Activated T-cell treated with anti-CD3 and anti-CD28 coated beads, Interleukin-2, amount 50 U/mL, for 4 hours (primary cell): ENCODE measurements at regions not wholly inside any gene's neighbourhood (a gene's known extent, or its start where the extent isn't known, plus 50 kb on each side); places are given as distances from the start of the nearest gene placed in this dataset.
A peak's percentile ranks its signal among the peaks of the same experiment; 100 is the strongest.

Experiments used
- ATAC-seq, 2 donors: fragments of 200-7000 bp; cut with Tn5 transposase; one replicate each; pipeline ENCODE4 v1.10.0; 2021
- DNase-seq: peaks from one replicate; pipeline ENCODE4 v3.0.0-alpha.2; 2020
- H3K27me3 Mint-ChIP-seq: one replicate; pipeline ENCODE4 v1.8.0; 2021; ENCODE audit warnings: low read depth, mixed read lengths
- H3K36me3 Mint-ChIP-seq: one replicate; pipeline ENCODE4 v1.8.0; 2022; ENCODE audit warnings: mixed read lengths; ENCODE audit not compliant: insufficient read depth
- H3K4me1 Mint-ChIP-seq: one replicate; pipeline ENCODE4 v1.8.0; 2021; ENCODE audit warnings: low read depth, mixed read lengths
- H3K4me3 Mint-ChIP-seq: one replicate; pipeline ENCODE4 v1.8.0; 2021; ENCODE audit warnings: mild to moderate bottlenecking, moderate library complexity, mixed read lengths
- H3K9me3 Mint-ChIP-seq: one replicate; pipeline ENCODE4 v1.8.0; 2021; ENCODE audit warnings: mixed read lengths

DNA sequence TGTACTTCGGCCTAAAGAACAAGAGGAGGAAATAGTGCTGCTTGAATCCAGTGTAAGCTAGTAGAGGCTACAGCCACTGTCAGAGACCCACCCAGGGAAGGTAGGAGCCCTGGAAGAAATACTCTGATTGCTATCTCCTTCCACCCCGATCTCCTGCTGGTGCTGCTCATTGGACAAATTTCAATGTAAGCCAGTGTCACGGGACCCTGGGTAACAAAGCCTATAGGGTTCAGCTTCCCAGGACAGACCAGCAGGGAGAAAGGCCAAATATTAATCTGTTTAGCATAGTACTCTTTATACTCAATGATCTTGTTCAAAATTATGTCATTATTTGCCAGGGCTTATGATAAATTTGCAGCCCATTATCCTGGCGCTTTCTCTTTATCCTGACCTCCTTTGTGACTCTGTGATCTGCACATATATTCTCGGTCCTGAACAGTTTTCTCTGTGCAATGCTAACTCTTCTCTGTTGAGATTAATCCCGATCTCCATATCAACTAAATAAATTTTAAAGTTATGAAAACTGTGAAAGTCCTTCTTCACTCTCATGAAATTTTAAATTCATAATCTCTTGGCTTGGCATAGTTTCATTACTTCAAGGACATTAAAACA lies 218.8 kb upstream of the PREP start:
- Mint-ChIP-seq H3K4me1 (peaks cover 10% of the 10 kb centered on the region), H3K36me3 (no peaks in the 10 kb centered on the region)

DNA sequence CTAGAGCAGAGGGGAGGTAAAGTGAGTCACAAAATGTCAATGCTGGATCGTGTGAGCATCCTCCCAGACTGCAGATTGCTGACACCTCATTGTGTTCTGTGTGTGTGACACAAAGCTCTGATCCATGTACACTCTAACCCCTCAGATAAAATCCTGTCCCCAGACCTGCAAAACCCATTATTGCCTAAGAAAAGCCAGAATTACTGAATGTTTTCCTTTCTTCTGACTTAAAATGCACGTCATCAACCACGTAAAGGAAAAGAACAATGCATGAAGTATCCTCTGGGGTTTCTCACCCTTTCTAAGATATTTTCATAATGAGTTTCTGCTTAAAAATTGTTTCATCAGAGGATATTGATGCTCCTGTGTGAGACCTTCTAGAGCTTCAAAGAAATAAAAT lies 218.0 kb upstream of the PREP start:
- H3K9me3 Mint-ChIP-seq: no peaks in the 10 kb centered on the region
- H3K4me3 Mint-ChIP-seq: no peak overlapping the region
- ATAC-seq (peak; percentile 75 to 94), DNase-seq (no peak)
- no peaks in the 10 kb centered on the region for H3K36me3 Mint-ChIP-seq
- H3K27me3 Mint-ChIP-seq: no peaks in the 10 kb centered on the region
- peaks cover 2% of the 10 kb centered on the region for H3K4me1 Mint-ChIP-seq

More for the DNA sequence above, 218.8 kb upstream of the PREP start:
- Mint-ChIP-seq H3K4me3 (no peak overlapping the region), H3K27me3 (no peaks in the 10 kb centered on the region), H3K9me3 (no peaks in the 10 kb centered on the region)
- ATAC-seq: no peak
- no peak for DNase-seq

DNA sequence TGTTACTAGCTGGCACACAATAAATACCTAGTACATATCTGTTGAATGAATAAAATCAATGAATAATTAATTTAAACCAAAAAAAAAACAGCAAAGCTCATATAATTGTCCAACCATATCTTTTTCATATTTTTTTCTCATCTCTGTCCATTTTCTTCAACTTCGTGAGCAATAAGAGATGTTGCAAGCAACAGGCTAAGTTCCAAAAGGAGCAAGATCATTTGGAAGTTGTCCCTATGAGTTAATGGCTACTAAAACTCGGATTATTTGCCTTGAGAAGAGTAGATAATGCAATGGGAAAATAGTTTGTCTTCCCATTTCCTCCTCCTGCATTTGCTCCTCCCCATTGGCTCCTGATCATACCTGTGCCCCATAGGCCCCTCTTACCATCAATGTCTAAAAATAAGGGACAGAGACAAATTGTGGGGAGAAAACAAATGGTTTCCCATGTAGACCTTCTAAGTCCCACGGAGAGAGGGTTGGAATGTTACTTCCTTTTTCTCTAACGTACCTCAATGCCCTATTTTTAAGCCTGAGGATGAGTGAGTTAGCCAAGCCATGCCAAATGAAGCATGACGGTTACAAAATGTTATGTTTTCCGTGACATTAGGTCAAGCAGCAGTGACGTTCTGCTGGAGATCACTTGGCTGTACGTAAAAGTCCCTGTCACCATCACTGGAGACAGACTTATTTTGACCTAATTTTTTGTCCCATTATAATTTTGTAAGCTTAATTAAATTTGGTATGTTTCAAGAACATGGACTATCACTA lies 217.3 kb upstream of the PREP start:
- H3K36me3 Mint-ChIP-seq: no peaks in the 10 kb centered on the region
- no peaks in the 10 kb centered on the region for H3K9me3 Mint-ChIP-seq
- H3K4me1 Mint-ChIP-seq: peaks cover 2% of the 10 kb centered on the region
- ATAC-seq: no peak
- DNase-seq: no peak
- H3K4me3 Mint-ChIP-seq: no peak overlapping the region
- H3K27me3 Mint-ChIP-seq: no peaks in the 10 kb centered on the region

DNA sequence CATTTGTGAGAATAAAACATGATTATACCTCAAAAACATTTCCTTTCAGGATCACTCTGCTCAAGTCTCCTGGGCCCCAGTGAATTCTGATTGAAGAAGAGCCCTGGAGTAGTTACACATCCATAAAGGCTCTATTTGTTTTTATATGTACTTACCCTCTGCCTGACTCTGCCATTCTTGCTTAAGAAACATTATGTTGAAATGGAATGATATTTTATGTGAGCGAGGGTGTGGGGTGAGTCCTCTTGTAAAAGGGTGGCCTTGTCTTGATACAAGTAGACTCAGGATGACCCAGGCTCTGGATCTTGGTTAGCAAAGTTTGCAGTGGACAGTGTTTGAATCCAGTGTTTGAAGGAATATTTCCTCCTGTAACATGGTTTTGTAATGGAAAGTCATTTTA lies 215.4 kb upstream of the PREP start:
- Mint-ChIP-seq H3K27me3 (no peaks in the 10 kb centered on the region), H3K9me3 (peaks cover 4% of the 10 kb centered on the region), H3K36me3 (no peaks in the 10 kb centered on the region), H3K4me3 (no peak overlapping the region), H3K4me1 (peaks cover 2% of the 10 kb centered on the region)
- DNase-seq: no peak
- ATAC-seq: no peak

DNA sequence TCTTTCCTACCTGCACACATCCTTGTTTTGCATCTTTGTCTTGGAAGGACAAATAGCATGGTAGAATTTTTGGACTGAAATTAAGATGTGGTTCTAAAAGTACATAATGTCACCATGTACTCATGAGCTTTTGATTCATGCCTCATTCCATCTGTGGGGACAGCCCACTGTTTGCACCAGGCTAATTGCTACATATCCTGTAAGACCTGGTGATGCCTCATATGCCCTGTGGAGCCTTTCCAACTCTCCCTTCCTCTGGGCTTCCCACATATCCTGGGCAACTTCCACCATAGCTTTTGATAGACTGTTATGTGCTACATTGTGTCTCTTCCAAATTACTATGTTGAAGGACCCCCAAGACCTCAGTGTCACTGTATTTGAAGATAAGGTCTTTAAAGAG lies 213.6 kb upstream of the PREP start:
- peaks cover 2% of the 10 kb centered on the region for H3K4me1 Mint-ChIP-seq
- DNase-seq (no peak), ATAC-seq (no peak)
- H3K36me3 Mint-ChIP-seq: no peaks in the 10 kb centered on the region
- no peaks in the 10 kb centered on the region for H3K27me3 Mint-ChIP-seq
- peaks cover 4% of the 10 kb centered on the region for H3K9me3 Mint-ChIP-seq
- no peak overlapping the region for H3K4me3 Mint-ChIP-seq

DNA sequence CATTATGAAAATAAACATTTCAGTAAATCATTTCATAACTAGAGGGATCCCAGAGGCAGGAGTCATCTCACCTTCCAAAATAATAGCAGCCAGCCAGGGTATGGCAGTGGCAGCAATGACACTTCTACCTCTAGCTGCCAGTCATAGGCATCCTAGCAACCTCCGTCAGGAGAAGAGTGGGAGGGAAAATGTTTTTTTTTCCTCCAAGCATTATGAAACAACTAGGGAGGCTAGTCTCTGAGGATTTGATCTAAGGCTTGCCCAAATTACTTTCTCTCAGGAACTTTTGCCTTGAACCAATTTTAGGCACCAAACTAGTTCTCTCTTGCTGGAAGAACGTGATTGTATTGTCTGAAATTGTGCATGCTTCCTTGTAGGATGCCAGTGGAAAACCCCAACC lies 208.7 kb upstream of the PREP start:
- H3K27me3 Mint-ChIP-seq: no peaks in the 10 kb centered on the region
- no peaks in the 10 kb centered on the region for H3K4me1 Mint-ChIP-seq
- peaks cover 4% of the 10 kb centered on the region for H3K9me3 Mint-ChIP-seq
- ATAC-seq (no peak), DNase-seq (no peak)
- no peaks in the 10 kb centered on the region for H3K36me3 Mint-ChIP-seq
- H3K4me3 Mint-ChIP-seq: no peak overlapping the region

DNA sequence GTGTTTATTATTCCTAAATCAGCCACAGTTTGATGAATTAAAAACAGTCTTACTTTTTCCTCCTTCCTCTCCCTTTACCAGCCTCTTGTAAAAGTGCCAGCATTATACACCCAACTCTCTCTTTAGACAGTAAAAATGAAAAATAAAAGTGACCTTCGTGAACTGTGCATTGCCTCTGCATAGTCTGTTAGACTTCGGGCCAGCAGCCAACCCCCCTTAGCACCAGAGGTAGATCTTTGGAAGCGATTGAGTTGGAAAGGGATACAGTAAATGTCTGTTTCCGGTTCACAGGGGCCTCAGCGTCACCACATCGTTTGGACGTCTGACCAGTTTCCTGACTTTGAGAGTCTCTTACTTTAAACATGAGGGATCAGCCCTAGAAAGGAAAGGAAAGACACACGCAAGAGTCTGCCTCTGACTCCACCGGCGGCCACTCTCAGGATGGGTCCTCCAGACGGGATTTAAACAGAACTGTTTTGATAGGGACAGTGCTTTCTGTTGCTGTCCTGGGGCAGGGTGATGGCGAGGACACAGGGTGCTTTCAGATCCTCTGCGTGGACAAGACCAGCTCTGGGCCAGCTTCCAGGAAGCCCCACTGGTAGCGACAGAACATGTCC lies 206.6 kb upstream of the PREP start:
- no peak for ATAC-seq
- no peaks in the 10 kb centered on the region for H3K9me3 Mint-ChIP-seq
- no peak overlapping the region for H3K4me3 Mint-ChIP-seq
- no peak for DNase-seq
- no peaks in the 10 kb centered on the region for H3K36me3 Mint-ChIP-seq
- H3K4me1 Mint-ChIP-seq: no peaks in the 10 kb centered on the region
- no peaks in the 10 kb centered on the region for H3K27me3 Mint-ChIP-seq

DNA sequence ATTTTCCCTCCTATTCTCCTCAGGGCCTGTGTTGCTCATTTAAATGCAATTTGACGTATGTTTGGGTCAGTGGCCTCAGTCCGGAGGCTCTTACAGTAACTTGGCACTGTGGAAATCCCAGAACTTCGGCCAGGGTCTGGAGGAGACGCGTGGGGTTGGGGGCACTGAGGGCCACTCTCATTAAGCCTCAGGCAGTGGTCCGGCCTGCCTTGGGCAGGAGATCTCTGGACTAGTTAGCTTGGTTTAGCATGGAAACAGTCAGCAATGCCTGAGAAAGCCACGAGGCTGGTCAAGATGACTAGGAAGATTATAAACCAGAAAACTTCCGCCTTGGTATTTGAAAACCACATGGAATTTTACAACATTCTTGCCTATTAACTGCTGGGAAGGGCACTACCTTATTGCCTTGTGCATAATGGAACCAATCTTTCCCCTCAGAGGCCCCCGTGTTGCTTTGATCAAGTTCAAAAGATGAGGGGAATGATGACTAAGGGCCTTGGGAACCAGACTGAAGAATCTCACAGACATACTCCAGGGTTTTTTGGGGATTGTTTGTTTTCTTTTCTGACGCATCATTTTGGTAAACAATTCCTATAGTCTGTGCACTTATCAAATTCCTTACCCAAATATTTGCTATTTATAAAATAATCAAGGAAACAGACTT lies 206.0 kb upstream of the PREP start:
- Mint-ChIP-seq H3K27me3 (no peaks in the 10 kb centered on the region), H3K36me3 (no peaks in the 10 kb centered on the region), H3K4me1 (no peaks in the 10 kb centered on the region), H3K4me3 (no peak overlapping the region), H3K9me3 (no peaks in the 10 kb centered on the region)
- DNase-seq: no peak
- no peak for ATAC-seq

DNA sequence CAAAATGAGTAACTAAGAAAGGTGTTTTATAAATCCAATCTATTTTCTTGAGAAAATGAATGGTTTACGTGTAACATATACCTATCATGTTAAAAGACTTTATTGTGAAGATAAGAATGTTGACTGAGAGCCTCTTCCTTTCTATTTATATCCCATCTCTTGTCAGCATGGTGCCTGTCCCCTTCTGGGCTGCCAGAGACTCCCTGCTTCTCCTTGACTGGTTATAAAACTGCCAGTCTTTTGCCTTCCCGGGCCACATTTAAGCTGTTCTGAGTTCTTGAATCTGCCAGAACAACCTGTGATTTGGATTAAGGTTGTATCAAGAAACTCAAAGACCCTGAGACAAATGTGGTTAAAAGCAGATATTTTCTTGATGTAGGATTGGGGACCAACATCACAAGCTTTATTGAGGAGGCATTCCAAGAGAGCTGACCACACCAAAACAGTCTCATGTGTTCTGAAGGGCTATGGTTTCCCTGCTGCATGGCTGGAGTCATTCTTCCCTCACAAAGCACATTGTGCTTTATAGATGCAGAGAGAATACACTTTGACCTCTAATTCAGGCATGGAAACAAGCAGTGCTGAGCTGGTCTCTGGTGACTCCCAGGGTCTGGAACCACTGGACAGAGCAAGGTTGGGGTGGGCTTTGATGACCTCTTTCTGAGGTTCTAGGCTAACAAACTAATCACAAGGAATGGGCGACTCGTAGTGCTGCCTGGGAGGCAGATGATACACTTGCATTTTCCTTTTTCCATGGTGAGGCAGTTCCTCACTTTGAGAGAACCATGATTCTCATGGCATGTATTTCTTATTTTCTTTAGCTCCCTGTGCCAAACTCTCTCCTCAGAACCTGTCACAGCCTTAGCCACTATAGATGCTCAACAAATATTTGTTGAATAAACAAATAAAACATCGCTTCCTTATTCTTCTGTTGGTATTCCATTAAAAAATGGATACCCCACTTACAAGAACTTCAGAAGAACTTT lies 205.0 kb upstream of the PREP start:
- ATAC-seq (no peak), DNase-seq (no peak)
- no peaks in the 10 kb centered on the region for H3K27me3 Mint-ChIP-seq
- no peaks in the 10 kb centered on the region for H3K36me3 Mint-ChIP-seq
- no peaks in the 10 kb centered on the region for H3K4me1 Mint-ChIP-seq
- no peak overlapping the region for H3K4me3 Mint-ChIP-seq
- H3K9me3 Mint-ChIP-seq: no peaks in the 10 kb centered on the region

DNA sequence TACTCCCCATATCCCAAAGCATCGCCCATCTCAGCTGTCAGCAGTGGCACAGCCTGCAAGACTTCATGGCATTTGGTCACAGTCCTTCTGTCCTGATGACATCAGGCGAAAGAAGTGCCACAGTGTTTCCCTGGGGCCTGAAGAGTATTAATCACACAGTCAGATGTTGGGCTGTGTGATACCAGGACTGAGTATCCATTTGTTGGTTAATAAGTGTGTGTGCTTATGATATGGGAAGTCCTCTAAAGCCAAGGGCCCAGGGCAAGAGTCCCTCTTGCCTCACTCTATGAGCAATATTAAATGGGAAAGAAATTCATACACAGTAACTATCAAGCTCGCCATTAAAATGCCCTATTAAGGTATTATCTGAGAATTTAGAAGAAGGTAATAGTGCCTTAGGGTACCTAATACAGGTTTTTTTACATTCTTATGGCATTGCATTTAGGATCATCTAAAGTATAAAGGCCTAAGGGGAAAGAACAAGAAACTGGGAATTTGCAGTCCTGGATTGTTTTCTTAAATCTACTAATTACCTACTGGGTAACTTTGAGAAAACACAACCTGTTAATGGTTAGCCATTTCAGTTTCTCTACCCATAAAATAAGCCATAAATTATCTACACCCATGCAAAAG lies 204.1 kb upstream of the PREP start:
- DNase-seq (no peak), ATAC-seq (no peak)
- H3K4me1 Mint-ChIP-seq: peaks cover under 1% of the 10 kb centered on the region
- H3K4me3 Mint-ChIP-seq: no peak overlapping the region
- no peaks in the 10 kb centered on the region for H3K36me3 Mint-ChIP-seq
- H3K9me3 Mint-ChIP-seq: no peaks in the 10 kb centered on the region
- H3K27me3 Mint-ChIP-seq: no peaks in the 10 kb centered on the region

DNA sequence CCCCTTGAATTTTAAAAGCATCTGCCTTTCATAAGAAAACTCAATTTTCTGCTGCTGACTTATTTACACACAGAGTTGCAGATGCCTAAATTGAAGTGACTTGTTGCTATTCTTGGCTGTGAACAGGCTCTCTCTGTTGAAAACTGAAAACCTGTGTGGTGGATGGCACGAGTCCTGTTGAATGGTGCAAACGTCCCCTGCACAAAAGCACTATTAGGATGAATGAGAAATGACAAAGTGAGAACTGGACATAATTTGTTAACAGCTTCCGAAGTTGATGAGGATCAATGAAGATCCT lies 201.7 kb upstream of the PREP start:
- no peak for ATAC-seq
- no peak overlapping the region for H3K4me3 Mint-ChIP-seq
- no peaks in the 10 kb centered on the region for H3K9me3 Mint-ChIP-seq
- H3K36me3 Mint-ChIP-seq: no peaks in the 10 kb centered on the region
- H3K27me3 Mint-ChIP-seq: no peaks in the 10 kb centered on the region
- H3K4me1 Mint-ChIP-seq: peaks cover 15% of the 10 kb centered on the region
- DNase-seq: no peak

DNA sequence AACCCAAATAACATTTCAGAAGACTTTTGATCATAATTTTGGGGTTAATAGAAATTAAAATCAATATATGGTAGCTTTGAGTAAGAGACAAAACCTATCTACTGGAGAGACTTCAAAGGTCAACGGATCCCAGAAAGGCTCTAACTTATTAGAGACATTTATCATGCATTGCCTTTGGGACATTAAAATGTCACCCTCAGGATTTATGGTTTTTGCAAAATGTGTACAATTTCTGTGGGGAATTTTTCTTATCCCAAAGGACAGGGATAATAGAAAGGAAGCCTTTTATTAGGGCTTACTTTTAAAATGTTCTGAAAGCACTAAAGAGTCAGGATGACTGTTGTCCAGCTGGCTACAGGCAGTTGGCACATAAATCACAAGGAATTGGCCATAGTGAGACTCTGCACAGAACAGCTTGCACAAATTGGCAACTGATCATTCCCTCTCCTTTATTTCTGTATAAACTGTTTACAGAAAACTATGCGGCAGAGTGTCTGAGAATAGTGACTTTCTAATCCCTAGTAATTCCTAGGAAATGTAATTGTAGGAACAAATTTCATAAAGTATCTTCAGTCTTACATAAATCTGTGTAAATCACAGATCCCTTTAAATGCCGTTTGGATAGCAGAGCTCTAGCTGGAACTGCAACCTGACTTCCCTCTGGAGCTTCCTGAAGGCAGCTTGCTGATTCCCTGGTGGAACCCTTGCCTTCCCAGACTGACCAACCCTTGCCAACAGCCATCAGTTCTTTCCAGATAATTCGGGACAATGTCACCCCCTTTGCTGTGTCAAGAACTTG lies 201.1 kb upstream of the PREP start:
- H3K4me3 Mint-ChIP-seq: no peak overlapping the region
- no peaks in the 10 kb centered on the region for H3K36me3 Mint-ChIP-seq
- no peak for ATAC-seq
- H3K4me1 Mint-ChIP-seq: peaks cover 15% of the 10 kb centered on the region
- no peak for DNase-seq
- H3K27me3 Mint-ChIP-seq: no peaks in the 10 kb centered on the region
- no peaks in the 10 kb centered on the region for H3K9me3 Mint-ChIP-seq
